ENCODE measurements at regions not wholly inside any gene's neighbourhood (a gene's known extent, or its start where the extent isn't known, plus 50 kb on each side); places are given as distances from the start of the nearest gene placed in this dataset.

DNA sequence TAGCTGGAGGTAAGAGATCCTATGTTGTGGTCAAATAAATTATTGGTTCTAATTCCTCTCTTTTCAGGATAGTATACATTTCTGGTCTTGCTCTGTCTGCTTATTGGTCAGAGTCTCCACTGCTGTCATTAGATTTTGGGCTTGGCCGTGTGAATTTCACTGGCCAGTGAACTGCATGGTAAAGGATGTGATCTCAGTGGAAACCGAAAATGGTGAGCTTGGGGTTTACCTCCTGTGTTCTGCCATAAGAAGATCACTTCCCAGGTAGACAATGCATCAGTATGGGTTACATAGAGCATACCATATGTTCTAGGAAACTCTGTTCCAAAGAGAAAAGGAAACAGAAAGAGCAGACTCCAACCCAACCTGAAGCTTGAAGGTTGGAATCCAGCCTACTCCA lies 1123.3 kb upstream of the B3GALT2 start:
- no peak overlapping the region for H3K4me3 Mint-ChIP-seq
- H3K27ac ChIP-seq (ENCODE audit: low read length), result no peak overlapping the region
- H3K36me3 ChIP-seq (ENCODE audit: control insufficient read depth in 2 of 2, extremely low read depth in 1 of 2, insufficient read depth in 1 of 2, low read length in 1 of 2), result no peaks in the 10 kb centered on the region
- H3K9me3 ChIP-seq, result no peaks in the 10 kb centered on the region
- no peaks in the 10 kb centered on the region for H3K27me3 Mint-ChIP-seq
- no peak overlapping the region for H3K27ac Mint-ChIP-seq
- no peaks in the 10 kb centered on the region for H3K27me3 ChIP-seq (replicated peaks in 1 of 2; ENCODE audit: control insufficient read depth in 2 of 2, extremely low read depth in 1 of 2, insufficient read depth in 2 of 2, low read length in 1 of 2)
- no peaks in the 10 kb centered on the region for H3K9me3 Mint-ChIP-seq
- CTCF ChIA-PET, result no interaction called here
- no peak for DNase-seq
- POLR2A ChIA-PET, result interaction anchor here in 1 of 2 donors (0.6 kb wide), 2 partner anchors 938 to 1225 kb away, joined by 4 to 5 read pairs; no protein-coding TSS in a partner anchor
- H3K4me3 ChIP-seq (ENCODE audit: control insufficient read depth in 1 of 2, extremely low read depth in 1 of 2, low read length in 1 of 2), result no peak overlapping the region
- H3K4me1 ChIP-seq (ENCODE audit: control insufficient read depth in 1 of 2, extremely low read depth in 1 of 2, insufficient read depth in 2 of 2, low read length in 2 of 2), result no peaks in the 10 kb centered on the region
- H3K36me3 Mint-ChIP-seq, result no peaks in the 10 kb centered on the region
- WGBS (ENCODE audit: insufficient coverage), result 83% methylated on average over 1 of the region's 2 CpGs
- ATAC-seq (replicated peaks in 1 of 4), result no peak
- H3K4me1 Mint-ChIP-seq, result no peaks in the 10 kb centered on the region

GRCh38 chr1:194309269-194309668 lies 1122.9 kb upstream of the B3GALT2 start:
- H3K36me3 Mint-ChIP-seq, result no peaks in the 10 kb centered on the region
- no peaks in the 10 kb centered on the region for H3K36me3 ChIP-seq (ENCODE audit: control insufficient read depth in 2 of 2, extremely low read depth in 1 of 2, insufficient read depth in 1 of 2, low read length in 1 of 2)
- H3K4me1 Mint-ChIP-seq, result no peaks in the 10 kb centered on the region
- ChIA-PET POLR2A (no interaction called here), CTCF (no interaction called here)
- no peaks in the 10 kb centered on the region for H3K9me3 Mint-ChIP-seq
- no peak overlapping the region for H3K4me3 ChIP-seq (ENCODE audit: control insufficient read depth in 1 of 2, extremely low read depth in 1 of 2, low read length in 1 of 2)
- H3K27me3 Mint-ChIP-seq, result no peaks in the 10 kb centered on the region
- H3K9me3 ChIP-seq, result no peaks in the 10 kb centered on the region
- no CpG with 5 or more reads among the region's 3 CpGs for WGBS (ENCODE audit: insufficient coverage)
- no peak overlapping the region for H3K27ac Mint-ChIP-seq
- H3K4me1 ChIP-seq (ENCODE audit: control insufficient read depth in 1 of 2, extremely low read depth in 1 of 2, insufficient read depth in 2 of 2, low read length in 2 of 2), result no peaks in the 10 kb centered on the region
- DNase-seq (no peak), ATAC-seq (replicated peaks in 1 of 4) (no peak)
- no peak overlapping the region for H3K27ac ChIP-seq (ENCODE audit: low read length)
- H3K27me3 ChIP-seq (replicated peaks in 1 of 2; ENCODE audit: control insufficient read depth in 2 of 2, extremely low read depth in 1 of 2, insufficient read depth in 2 of 2, low read length in 1 of 2), result no peaks in the 10 kb centered on the region
- H3K4me3 Mint-ChIP-seq, result no peak overlapping the region

GRCh38 chr1:194300776-194301175 lies 1114.4 kb upstream of the B3GALT2 start:
- Mint-ChIP-seq H3K36me3 (no peaks in the 10 kb centered on the region), H3K9me3 (no peaks in the 10 kb centered on the region), H3K4me3 (no peak overlapping the region), H3K4me1 (peaks cover 0 to under 1% (median under 1%) of the 10 kb centered on the region in 3 donors), H3K27me3 (no peaks in the 10 kb centered on the region), H3K27ac (no peak overlapping the region)
- Histone ChIP-seq H3K27ac (ENCODE audit: low read length) (no peak overlapping the region), H3K4me1 (ENCODE audit: control insufficient read depth in 1 of 2, extremely low read depth in 1 of 2, insufficient read depth in 2 of 2, low read length in 2 of 2) (no peaks in the 10 kb centered on the region), H3K9me3 (no peaks in the 10 kb centered on the region), H3K4me3 (ENCODE audit: control insufficient read depth in 1 of 2, extremely low read depth in 1 of 2, low read length in 1 of 2) (no peak overlapping the region), H3K36me3 (ENCODE audit: control insufficient read depth in 2 of 2, extremely low read depth in 1 of 2, insufficient read depth in 1 of 2, low read length in 1 of 2) (no peaks in the 10 kb centered on the region), H3K27me3 (replicated peaks in 1 of 2; ENCODE audit: control insufficient read depth in 2 of 2, extremely low read depth in 1 of 2, insufficient read depth in 2 of 2, low read length in 1 of 2) (no peaks in the 10 kb centered on the region)
- ATAC-seq (replicated peaks in 1 of 4) (no peak), DNase-seq (no peak)
- no CpG with 5 or more reads among the region's 4 CpGs for WGBS (ENCODE audit: insufficient coverage)
- POLR2A ChIA-PET, result interaction anchor here in 1 of 2 donors (1.0 kb wide), 1 partner anchor 16 kb away, joined by 3 read pairs; no protein-coding TSS in a partner anchor
- CTCF ChIA-PET, result interaction anchor here (0.6 to 1.1 kb wide), 2 partner anchors 1113 to 1134 kb away, joined by 5 to 7 read pairs; no protein-coding TSS in a partner anchor

DNA sequence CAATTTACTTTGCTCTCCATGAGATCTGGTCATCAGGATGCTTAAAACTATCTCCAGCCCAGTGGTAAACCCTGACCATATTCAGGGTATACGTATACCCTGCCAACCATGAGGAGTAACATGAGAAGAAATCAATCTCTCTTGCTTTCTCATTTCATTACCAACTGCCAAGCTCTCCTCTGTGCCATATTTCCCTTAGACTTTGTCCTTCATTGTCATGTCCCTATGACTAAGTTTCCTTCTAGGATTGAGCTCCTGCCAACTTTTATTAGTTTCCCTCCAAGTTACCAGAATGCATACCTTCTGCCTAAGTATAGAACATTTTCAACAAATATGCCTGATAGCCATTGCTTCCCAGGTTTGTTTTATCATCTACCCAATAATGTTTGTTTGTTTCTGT lies 1113.9 kb upstream of the B3GALT2 start:
- H3K4me1 ChIP-seq (ENCODE audit: control insufficient read depth in 1 of 2, extremely low read depth in 1 of 2, insufficient read depth in 2 of 2, low read length in 2 of 2), result no peaks in the 10 kb centered on the region
- no peak overlapping the region for H3K27ac ChIP-seq (ENCODE audit: low read length)
- WGBS (ENCODE audit: insufficient coverage), result 60% methylated on average over 1 of the region's 1 CpG
- POLR2A ChIA-PET, result interaction anchor here in 1 of 2 donors (1.0 kb wide), 1 partner anchor 17 kb away, joined by 3 read pairs; no protein-coding TSS in a partner anchor
- Mint-ChIP-seq H3K9me3 (no peaks in the 10 kb centered on the region), H3K4me1 (peaks cover 4 to 5% (median 4%) of the 10 kb centered on the region in 3 donors), H3K27ac (no peak overlapping the region), H3K4me3 (no peak overlapping the region), H3K36me3 (no peaks in the 10 kb centered on the region), H3K27me3 (no peaks in the 10 kb centered on the region)
- H3K27me3 ChIP-seq (replicated peaks in 1 of 2; ENCODE audit: control insufficient read depth in 2 of 2, extremely low read depth in 1 of 2, insufficient read depth in 2 of 2, low read length in 1 of 2), result no peaks in the 10 kb centered on the region
- no peaks in the 10 kb centered on the region for H3K36me3 ChIP-seq (ENCODE audit: control insufficient read depth in 2 of 2, extremely low read depth in 1 of 2, insufficient read depth in 1 of 2, low read length in 1 of 2)
- DNase-seq (no peak), ATAC-seq (replicated peaks in 1 of 4) (no peak)
- no peak overlapping the region for H3K4me3 ChIP-seq (ENCODE audit: control insufficient read depth in 1 of 2, extremely low read depth in 1 of 2, low read length in 1 of 2)
- CTCF ChIA-PET, result interaction anchor here (0.6 to 1.1 kb wide), 2 partner anchors 1112 to 1134 kb away, joined by 5 to 7 read pairs; no protein-coding TSS in a partner anchor
- H3K9me3 ChIP-seq, result no peaks in the 10 kb centered on the region

- POLR2A ChIA-PET, result no interaction called here
- WGBS (ENCODE audit: insufficient coverage), result no CpG with 5 or more reads among the region's 1 CpG
- peaks cover 8 to 15% (median 9%) of the 10 kb centered on the region in 3 donors for H3K4me1 Mint-ChIP-seq
- no peak for ATAC-seq (replicated peaks in 1 of 4)
- H3K27me3 Mint-ChIP-seq, result no peaks in the 10 kb centered on the region
- H3K27ac ChIP-seq (ENCODE audit: low read length), result no peak overlapping the region
- no peak overlapping the region for H3K27ac Mint-ChIP-seq
- no peak for DNase-seq
- H3K27me3 ChIP-seq (replicated peaks in 1 of 2; ENCODE audit: control insufficient read depth in 2 of 2, extremely low read depth in 1 of 2, insufficient read depth in 2 of 2, low read length in 1 of 2), result no peaks in the 10 kb centered on the region
- H3K4me3 Mint-ChIP-seq, result no peak overlapping the region
- H3K36me3 Mint-ChIP-seq, result no peaks in the 10 kb centered on the region
- CTCF ChIA-PET, result no interaction called here
- H3K4me1 ChIP-seq (ENCODE audit: control insufficient read depth in 1 of 2, extremely low read depth in 1 of 2, insufficient read depth in 2 of 2, low read length in 2 of 2), result no peaks in the 10 kb centered on the region
- no peaks in the 10 kb centered on the region for H3K9me3 Mint-ChIP-seq
- no peaks in the 10 kb centered on the region for H3K9me3 ChIP-seq
- no peak overlapping the region for H3K4me3 ChIP-seq (ENCODE audit: control insufficient read depth in 1 of 2, extremely low read depth in 1 of 2, low read length in 1 of 2)
- no peaks in the 10 kb centered on the region for H3K36me3 ChIP-seq (ENCODE audit: control insufficient read depth in 2 of 2, extremely low read depth in 1 of 2, insufficient read depth in 1 of 2, low read length in 1 of 2)
These were observed 1111.7 kb upstream of the B3GALT2 start for GRCh38 chr1:194298007-194298598.

DNA sequence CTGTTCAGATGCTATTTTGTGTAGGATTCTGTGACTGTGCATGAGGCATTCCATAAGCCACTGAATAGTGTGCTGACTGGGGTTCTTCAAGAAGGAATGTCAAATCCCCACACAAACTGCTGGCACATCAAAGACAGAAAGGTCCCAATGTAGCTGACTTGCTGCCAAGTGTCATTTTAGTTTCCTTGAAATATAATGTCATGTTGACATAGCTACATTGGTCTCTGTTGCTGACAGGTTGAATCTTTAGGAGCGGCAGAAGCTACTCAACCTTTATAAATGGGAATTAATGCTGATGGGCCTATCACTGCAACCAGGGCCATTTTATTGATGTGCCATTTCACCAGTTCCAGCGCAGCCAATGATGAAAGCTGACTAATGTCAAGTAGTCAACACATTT lies 1110.7 kb upstream of the B3GALT2 start:
- Histone ChIP-seq H3K27ac (ENCODE audit: low read length) (no peak overlapping the region), H3K9me3 (no peaks in the 10 kb centered on the region), H3K4me1 (ENCODE audit: control insufficient read depth in 1 of 2, extremely low read depth in 1 of 2, insufficient read depth in 2 of 2, low read length in 2 of 2) (no peaks in the 10 kb centered on the region), H3K4me3 (ENCODE audit: control insufficient read depth in 1 of 2, extremely low read depth in 1 of 2, low read length in 1 of 2) (no peak overlapping the region), H3K36me3 (ENCODE audit: control insufficient read depth in 2 of 2, extremely low read depth in 1 of 2, insufficient read depth in 1 of 2, low read length in 1 of 2) (no peaks in the 10 kb centered on the region), H3K27me3 (replicated peaks in 1 of 2; ENCODE audit: control insufficient read depth in 2 of 2, extremely low read depth in 1 of 2, insufficient read depth in 2 of 2, low read length in 1 of 2) (no peaks in the 10 kb centered on the region)
- WGBS (ENCODE audit: insufficient coverage), result 92% methylated on average over 2 of the region's 2 CpGs
- H3K4me3 Mint-ChIP-seq, result no peak overlapping the region
- peaks cover 8 to 15% (median 9%) of the 10 kb centered on the region in 3 donors for H3K4me1 Mint-ChIP-seq
- ATAC-seq (replicated peaks in 1 of 4) (no peak), DNase-seq (no peak)
- H3K9me3 Mint-ChIP-seq, result no peaks in the 10 kb centered on the region
- no peak overlapping the region for H3K27ac Mint-ChIP-seq
- POLR2A ChIA-PET, result interaction anchor here in 1 of 2 donors (0.9 kb wide), 1 partner anchor 10 kb away, joined by 3 read pairs; no protein-coding TSS in a partner anchor
- H3K27me3 Mint-ChIP-seq, result no peaks in the 10 kb centered on the region
- H3K36me3 Mint-ChIP-seq, result no peaks in the 10 kb centered on the region
- CTCF ChIA-PET, result interaction anchor here (0.6 to 0.7 kb wide), 2 partner anchors 954 to 1115 kb away, joined by 3 to 4 read pairs; no protein-coding TSS in a partner anchor

All from T-cell (primary cell).